Muscle of back (tissue), 3 donors: ENCODE measurements at regions not wholly inside any gene's neighbourhood (a gene's known extent, or its start where the extent isn't known, plus 50 kb on each side); places are given as distances from the start of the nearest gene placed in this dataset.
A peak's percentile ranks its signal among the peaks of the same experiment; 100 is the strongest.

Source experiments
- DNase-seq, 3 donors: peaks; one replicate each; pipeline versions ENCODE4 v3.0.0 to v3.0.0-alpha.2; 2013

GRCh38 chr13:29664591-29664990, 69.1 kb upstream of the SLC7A1 start:
- DNase-seq, result no peak

DNA sequence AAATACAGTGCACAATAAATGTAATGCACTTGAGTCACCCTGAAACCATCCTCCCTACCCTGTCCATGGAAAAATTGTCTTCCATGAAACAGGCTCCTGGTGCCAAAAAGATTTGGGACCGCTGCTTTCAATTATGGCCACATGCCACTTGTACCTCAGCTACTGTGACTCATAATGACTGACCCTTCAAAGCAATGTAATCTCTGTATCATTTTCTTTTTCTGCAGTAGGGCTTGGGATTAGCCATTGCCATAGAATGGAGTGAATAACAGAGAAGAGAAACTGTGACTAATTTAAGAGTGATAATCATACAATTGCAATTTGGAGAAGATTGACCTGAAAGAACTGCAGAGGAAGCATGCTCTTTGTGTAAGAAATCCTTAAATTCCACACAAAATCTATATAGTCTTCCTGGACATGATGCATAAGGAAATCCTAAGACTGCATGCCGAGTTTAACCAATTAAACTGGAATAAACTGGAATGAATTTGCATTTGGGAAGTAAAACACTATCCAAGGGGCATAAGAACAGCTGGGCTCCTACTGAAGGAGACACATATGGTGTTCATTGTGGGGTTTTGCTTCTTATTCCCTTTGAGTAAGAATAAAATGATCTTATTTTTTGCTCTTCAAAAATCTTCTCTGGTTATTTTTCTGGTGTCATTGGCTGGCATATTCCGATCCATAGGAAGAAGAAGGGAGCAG, 59.5 kb upstream of the SLC7A1 start:
- DNase-seq, result peak in 1 of 3 donors; percentile 92

DNA sequence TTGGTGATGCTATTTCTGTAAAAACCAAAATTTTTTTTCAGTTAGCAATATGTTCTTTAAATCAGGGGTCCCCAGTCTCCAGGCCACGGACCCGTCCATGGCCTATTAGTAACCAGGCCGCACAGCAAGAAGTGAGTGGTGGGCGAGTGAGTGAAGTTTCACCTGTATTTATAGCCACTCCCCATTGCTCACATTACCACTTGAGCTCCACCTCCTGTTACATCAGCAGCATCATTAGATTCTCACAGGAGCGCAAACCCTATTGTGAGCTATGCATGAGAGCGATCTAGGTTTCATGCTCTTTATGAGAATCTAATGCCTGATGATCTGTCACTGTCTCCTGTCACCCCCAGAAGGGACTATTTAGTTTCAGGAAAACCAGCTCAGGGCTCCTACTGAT, 58.9 kb upstream of the SLC7A1 start:
- DNase-seq, result no peak

DNA sequence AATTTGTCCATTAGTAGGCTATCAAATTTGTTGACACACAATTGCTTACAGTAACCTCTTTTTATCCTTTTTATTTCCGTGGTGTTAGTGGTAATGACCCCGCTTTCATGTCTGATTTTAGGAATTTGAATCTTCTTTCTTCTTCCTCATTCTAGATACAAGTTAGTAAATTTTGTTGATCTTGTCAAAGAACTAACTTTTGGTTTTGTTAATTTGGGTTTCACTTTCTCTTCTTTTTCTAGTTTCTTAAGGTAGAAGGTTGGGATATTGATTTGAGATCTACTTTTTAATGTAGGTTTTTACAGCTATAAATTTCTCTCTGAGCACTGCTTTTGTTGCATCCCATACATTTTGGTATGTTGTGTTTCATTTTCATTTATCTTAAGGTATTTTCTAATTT, 53.3 kb upstream of the SLC7A1 start:
- no peak for DNase-seq
